Mesenteric fat pad (tissue), 1 donor: ENCODE measurements at regions not wholly inside any gene's neighbourhood (a gene's known extent, or its start where the extent isn't known, plus 50 kb on each side); places are given as distances from the start of the nearest gene placed in this dataset.

Experiments
- DNase-seq: peaks from one replicate; pipeline ENCODE4 v3.0.0-alpha.2; 2020; ENCODE audit warnings: low spot score
- donor health status: DM: yes; HTN: yes; CAD: no.

- DNase-seq, result no peak
Measured at GRCh38 chr2:8215159-8215863, 466.5 kb upstream of the ID2 start.

- no peak for DNase-seq
Measured at GRCh38 chr2:8215982-8216381, 465.9 kb upstream of the ID2 start.

- no peak for DNase-seq
Measured at GRCh38 chr2:8216397-8216796, 465.5 kb upstream of the ID2 start.

GRCh38 chr2:8217468-8218030 lies 464.3 kb upstream of the ID2 start:
- DNase-seq, result no peak

DNA sequence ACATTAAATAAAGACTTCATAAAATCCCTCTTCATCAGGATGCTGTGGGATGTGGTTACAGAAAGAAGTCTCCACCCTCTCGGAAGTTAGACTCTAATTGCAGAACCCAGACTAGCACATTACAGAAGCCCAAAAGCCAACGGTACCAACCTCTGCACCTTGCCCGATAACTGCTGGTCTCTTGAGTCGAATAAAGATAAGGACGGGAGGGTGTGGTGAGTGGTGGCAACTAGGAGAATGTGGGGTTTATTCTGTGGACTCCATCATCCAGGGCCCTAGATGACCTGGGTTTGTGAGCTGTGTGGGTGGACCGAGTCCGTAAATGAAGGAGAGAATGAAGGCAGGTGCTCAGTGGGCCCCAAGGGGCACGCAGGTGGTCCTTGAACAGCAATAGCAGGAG lies 462.8 kb upstream of the ID2 start:
- DNase-seq, result no peak

- DNase-seq, result no peak
Measured at GRCh38 chr2:8219631-8220355, 462.1 kb upstream of the ID2 start.

GRCh38 chr2:8222979-8223694 lies 458.7 kb upstream of the ID2 start:
- no peak for DNase-seq

DNA sequence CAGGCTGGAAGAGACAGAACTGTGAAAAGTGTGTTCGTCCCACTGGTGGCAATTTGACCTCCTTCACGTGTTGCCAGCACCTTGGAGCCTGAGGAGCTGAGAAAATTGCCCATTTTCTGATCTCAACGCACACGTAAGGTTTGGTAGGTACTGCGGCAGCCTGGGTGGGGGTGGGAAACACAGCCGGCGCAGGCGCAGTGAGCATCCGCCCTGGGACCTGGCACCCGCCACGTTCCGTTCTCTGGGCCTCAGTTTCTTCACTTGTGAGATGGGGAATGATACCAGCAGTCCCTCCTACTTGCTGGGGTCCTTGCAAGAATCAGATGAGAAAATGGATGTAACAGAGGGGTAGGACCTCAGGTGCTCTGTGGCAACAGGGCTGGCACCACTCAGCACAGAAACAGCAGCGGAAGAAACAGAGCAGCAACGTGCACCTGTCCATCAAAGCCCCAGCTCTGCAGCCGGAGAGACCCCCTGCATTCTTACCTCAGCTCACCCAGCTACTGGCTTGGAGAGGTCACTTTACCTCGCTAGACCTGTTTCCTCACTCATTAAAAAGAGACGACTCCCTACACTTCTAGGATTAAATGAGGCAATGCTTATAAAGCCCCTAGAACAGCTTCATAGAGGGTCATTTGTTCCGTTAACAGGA lies 458.0 kb upstream of the ID2 start:
- DNase-seq, result no peak

- no peak for DNase-seq
Measured at GRCh38 chr2:8224347-8225190, 457.3 kb upstream of the ID2 start.

DNA sequence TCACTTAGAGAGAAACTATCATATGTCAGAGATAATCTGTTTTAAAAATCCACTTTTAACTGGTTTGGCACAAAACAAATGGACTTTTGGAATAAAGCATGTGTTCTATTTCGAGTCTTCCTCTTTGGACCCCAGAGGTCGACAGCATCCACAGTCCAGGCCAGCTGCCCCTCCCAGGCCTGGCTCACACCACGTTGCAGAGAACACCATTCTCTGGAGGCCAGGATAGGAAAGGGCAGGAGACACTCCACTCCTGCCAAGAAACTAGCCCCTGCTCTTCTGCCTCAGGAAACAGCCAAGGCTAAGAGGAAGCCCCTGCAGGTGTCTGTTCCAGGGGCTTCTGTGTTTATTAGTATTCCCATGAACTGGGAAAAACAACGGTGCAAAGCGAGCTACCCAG lies 456.6 kb upstream of the ID2 start:
- no peak for DNase-seq

- DNase-seq, result no peak
Measured at GRCh38 chr2:8225798-8226197, 456.1 kb upstream of the ID2 start.

DNA sequence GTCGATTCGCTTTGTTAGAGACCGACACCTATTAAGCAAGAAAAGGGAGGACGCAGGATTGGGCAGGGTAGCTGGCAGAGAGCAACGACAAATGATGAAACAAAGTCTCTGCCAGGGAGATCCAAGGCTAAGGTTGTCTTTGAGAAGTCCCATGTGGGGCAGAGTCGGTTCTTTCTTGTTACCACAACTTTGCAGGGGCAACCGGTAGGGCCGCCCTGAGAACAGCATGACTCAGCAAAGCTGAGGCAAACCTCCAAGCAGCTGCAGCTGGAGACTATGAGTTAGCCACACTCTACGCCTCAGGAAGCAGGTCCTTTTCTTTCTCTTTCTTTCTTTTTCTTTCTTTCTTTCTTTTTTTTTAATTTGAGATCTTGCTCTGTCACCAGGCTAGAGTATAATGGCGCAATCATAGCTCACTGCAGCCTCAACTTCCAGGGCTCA lies 452.3 kb upstream of the ID2 start:
- DNase-seq, result no peak

- no peak for DNase-seq
Measured at GRCh38 chr2:8230466-8230865, 451.4 kb upstream of the ID2 start.

DNA sequence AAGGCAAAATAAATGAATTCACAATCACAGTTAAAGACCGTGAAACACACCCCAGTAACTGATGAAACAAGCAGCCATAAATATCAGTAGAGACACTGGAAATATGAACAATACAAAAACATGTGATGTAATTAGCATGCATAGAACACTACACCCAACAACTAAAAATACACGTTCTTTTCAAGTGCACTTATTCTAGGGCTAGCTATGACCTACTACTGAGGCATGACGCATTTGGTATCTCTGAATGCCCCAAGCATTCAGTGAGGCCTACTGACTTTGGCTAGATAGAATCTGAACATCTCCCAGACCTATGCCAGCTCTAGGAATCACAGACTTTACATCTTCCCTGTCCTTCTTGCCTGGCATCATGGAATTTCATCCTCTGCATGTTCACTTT lies 450.0 kb upstream of the ID2 start:
- no peak for DNase-seq

DNA sequence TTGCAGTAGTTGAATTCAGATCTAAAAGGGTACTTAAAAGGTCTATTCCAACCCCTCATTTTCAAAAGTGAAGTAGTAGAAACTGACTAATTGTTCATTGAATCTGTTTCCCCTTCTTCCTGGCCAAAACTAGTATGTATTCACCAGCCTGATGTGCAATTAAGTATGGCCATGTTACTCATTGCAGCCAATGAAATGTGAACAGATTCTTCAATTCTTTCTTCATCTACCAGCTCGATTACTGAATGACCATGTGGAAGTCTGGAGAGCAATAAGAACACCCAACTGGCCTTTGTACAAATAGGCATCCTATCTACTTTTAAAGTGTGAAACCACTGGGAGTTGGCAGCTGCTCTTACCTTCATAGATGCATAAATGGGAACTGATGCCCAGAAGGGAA lies 449.0 kb upstream of the ID2 start:
- DNase-seq, result no peak

- no peak for DNase-seq
Measured at GRCh38 chr2:8234253-8234652, 447.6 kb upstream of the ID2 start.

DNA sequence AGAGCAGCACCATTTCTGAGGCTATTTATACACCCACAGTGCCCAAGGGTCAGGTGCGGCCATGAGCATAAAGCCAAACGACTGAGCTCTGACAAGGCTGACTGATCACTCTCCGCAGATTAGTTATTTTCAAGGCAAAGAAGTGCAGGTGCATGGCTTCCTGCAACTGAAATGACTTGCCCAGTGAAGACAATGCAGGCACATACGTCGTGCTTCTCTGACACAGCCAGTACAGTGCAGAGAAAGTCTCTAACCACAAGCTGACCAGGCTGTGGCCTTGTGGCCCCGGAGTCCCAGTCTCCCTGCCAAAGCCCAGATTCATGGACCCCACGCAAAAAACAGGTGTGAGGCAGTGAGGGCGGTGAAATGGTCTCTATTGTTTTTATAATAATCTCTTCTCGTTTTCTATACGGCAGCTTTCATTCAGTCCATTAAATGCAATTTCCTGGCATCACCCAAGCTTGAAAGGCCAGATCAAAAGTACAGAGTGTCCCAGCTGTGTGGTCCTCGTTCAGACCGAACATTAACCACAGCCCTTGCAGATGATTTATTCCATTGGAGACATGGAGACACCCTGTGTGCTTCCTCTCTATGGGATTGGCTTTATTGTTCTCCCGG lies 447.0 kb upstream of the ID2 start:
- DNase-seq, result no peak

GRCh38 chr2:8235419-8235818 lies 446.4 kb upstream of the ID2 start:
- no peak for DNase-seq

GRCh38 chr2:8236391-8236790 lies 445.5 kb upstream of the ID2 start:
- DNase-seq, result no peak
